Lung (tissue), 11 donors: ENCODE measurements at regions not wholly inside any gene's neighbourhood (a gene's known extent, or its start where the extent isn't known, plus 50 kb on each side); places are given as distances from the start of the nearest gene placed in this dataset.

ENCODE experiments used
- ATAC-seq: fragments of 200-7000 bp; cut with Tn5 transposase; one replicate; pipeline ENCODE4 v1.9.1; 2020; ENCODE audit warnings: moderate number of reproducible peaks; ENCODE audit not compliant: insufficient read depth, low FRiP score
- DNase-seq, 3 donors: peaks; one replicate each; pipeline ENCODE4 v3.0.0-alpha.2; 2013 to 2017
- H3K27ac ChIP-seq, 2 donors: one replicate each; pipeline ENCODE4 v1.5.1; 2013; ENCODE audit warnings: mild to moderate bottlenecking in 2 of 2, moderate library complexity in 2 of 2, control low read depth in 1 of 2, inconsistent platforms in 1 of 2, low read depth in 1 of 2, low read length in 1 of 2
- H3K27me3 ChIP-seq, 3 donors: one replicate each; pipeline ENCODE4 v1.5.1; 2013; ENCODE audit warnings: low read length in 2 of 3; ENCODE audit not compliant: control insufficient read depth in 3 of 3, insufficient read depth in 3 of 3
- H3K36me3 ChIP-seq, 4 donors: one replicate each; pipeline ENCODE4 v1.5.1; 2013; ENCODE audit warnings: low read length in 4 of 4, mild to moderate bottlenecking in 1 of 4, moderate library complexity in 1 of 4; ENCODE audit not compliant: control insufficient read depth in 4 of 4, insufficient read depth in 4 of 4
- H3K4me1 ChIP-seq, 5 donors: one replicate each; pipeline ENCODE4 v1.5.1; 2013; ENCODE audit warnings: low read length in 5 of 5, mild to moderate bottlenecking in 2 of 5, moderate library complexity in 1 of 5; ENCODE audit not compliant: control insufficient read depth in 5 of 5, insufficient read depth in 5 of 5
- H3K4me3 ChIP-seq: one replicate; pipeline ENCODE4 v1.5.1; 2013; ENCODE audit warnings: mild to moderate bottlenecking, control low read depth, moderate library complexity
- H3K9ac ChIP-seq, 2 donors: one replicate each; pipeline ENCODE4 v1.5.1; 2013; ENCODE audit warnings: low read length in 2 of 2, control low read depth in 1 of 2; ENCODE audit not compliant: insufficient read depth in 1 of 2
- H3K9me3 ChIP-seq, 4 donors: one replicate each; pipeline ENCODE4 v1.5.1; 2013; ENCODE audit warnings: low read length in 3 of 4, mild to moderate bottlenecking in 1 of 4, moderate library complexity in 1 of 4; ENCODE audit not compliant: control insufficient read depth in 4 of 4, insufficient read depth in 3 of 4
- WGBS, 2 donors: extraction: QIAGEN DNeasy Blood & Tissue Kit; methylation state at CpG; one replicate each; pipeline ENCODE4 v1.1.7; 2013; 5-methylcytosine and 5-hydroxymethylcytosine counted together
- TF ChIP-seq, protein P1 (sequence below): IDR thresholded peaks from 2 replicates; pipeline ENCODE4 v1.5.1; 2012; ENCODE audit warnings: mild to moderate bottlenecking; ENCODE audit errors: control extremely low read depth, extremely low read depth
- donor health status: control.
- donor health status: control.
- donor health status: Bipolar disorder and iron deficiency.
- donor health status: healthy.
- donor health status: DM: yes; HTN: yes; CAD: no.

DNA sequence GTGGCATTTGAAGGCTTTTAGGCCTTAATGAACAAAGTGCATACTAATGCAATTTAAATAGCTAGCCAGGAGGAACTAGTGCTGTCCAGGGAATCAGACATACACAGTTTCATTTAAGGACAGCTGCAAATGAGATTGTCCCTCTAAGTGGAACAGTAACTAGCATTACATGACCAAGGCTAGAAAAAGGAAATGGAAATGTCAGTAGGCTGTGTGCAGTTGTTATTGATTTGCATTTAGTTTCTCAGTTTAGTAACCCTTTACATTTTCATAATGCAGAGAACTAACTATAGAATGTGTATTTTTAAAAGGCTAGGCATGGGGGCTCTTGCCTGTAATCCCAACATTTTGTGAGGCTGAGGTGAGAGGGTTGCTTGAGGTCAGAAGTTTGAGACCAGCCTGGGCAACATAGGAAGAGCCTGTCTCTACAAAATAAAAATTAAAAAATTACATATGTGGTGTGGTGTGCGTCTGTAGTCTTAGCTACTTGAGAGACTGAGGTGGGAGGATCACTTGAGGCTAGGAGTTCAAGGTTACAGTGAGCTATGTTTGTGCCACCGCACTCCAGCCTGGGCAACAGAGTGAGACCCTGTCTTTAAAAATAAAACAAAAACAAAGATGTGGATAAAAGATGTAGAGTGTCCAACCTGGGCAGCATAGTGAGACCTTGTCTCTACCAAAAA, 468.0 kb downstream of the UTRN start:
- DNase-seq (no peak), ATAC-seq (no peak)
- 98 to 99% methylated on average over 2 of the region's 2 CpGs for WGBS, 2 donors
- Histone ChIP-seq H3K9me3 (no peaks in the 10 kb centered on the region), H3K4me1 (peaks cover 0 to 5% (median 0%) of the 10 kb centered on the region in 5 donors), H3K27me3 (no peaks in the 10 kb centered on the region), H3K36me3 (peaks cover 0 to 15% (median 7%) of the 10 kb centered on the region in 4 donors), H3K4me3 (no peak overlapping the region), H3K9ac (no peak overlapping the region), H3K27ac (no peak overlapping the region)
- TF ChIP-seq, protein P1, sequence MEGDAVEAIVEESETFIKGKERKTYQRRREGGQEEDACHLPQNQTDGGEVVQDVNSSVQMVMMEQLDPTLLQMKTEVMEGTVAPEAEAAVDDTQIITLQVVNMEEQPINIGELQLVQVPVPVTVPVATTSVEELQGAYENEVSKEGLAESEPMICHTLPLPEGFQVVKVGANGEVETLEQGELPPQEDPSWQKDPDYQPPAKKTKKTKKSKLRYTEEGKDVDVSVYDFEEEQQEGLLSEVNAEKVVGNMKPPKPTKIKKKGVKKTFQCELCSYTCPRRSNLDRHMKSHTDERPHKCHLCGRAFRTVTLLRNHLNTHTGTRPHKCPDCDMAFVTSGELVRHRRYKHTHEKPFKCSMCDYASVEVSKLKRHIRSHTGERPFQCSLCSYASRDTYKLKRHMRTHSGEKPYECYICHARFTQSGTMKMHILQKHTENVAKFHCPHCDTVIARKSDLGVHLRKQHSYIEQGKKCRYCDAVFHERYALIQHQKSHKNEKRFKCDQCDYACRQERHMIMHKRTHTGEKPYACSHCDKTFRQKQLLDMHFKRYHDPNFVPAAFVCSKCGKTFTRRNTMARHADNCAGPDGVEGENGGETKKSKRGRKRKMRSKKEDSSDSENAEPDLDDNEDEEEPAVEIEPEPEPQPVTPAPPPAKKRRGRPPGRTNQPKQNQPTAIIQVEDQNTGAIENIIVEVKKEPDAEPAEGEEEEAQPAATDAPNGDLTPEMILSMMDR = no peak

DNA sequence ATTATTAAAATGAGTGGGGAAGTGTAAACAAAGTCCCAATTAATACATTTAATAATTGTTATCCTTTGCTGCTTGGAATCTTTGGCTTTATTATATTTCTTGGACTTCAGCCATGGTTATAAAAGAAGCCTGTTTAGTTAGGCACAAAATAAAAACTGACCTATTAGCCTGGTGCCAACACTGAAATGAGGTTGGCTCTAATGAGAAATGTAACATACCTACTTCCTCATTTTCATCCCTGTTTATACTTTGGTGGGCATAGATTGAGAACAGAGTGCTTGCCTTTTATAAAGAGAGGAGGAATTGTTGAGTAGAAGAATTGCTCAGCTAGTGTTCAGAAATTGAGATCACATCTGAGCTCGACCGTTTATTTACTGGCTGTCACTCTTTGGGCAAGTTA, 471.3 kb downstream of the UTRN start:
- peaks cover 0 to 8% (median 4%) of the 10 kb centered on the region in 4 donors for H3K36me3 ChIP-seq
- 51 to 73% methylated on average over 2 of the region's 2 CpGs for WGBS, 2 donors
- peaks cover 0 to 5% (median 0%) of the 10 kb centered on the region in 5 donors for H3K4me1 ChIP-seq
- DNase-seq (peak in 1 of 3 donors; percentile 7), ATAC-seq (no peak)
- no peak overlapping the region for H3K9ac ChIP-seq
- no peaks in the 10 kb centered on the region for H3K9me3 ChIP-seq
- no peak overlapping the region for H3K27ac ChIP-seq
- no peaks in the 10 kb centered on the region for H3K27me3 ChIP-seq
- TF ChIP-seq, protein P1 = no peak
- no peak overlapping the region for H3K4me3 ChIP-seq

DNA sequence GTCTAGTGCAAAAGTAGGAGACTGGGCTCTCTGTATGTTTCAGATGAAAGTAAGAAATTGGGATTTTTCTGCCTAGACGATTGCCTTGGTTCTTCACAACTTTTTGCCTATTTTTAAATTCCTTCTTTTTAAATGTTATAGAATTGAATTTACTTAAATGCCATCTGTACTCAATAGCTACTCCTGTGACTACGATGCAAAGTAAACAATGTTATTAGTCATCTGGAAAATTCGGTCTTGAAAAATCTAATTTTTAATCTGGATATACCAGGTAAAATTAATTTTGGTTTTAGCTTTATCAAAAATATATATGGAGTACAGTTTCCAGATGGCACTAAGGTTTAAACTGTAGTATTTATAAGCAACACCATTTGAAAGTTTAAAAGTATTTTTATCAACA, 472.2 kb downstream of the UTRN start:
- no peak for ATAC-seq
- peaks cover 0 to 3% (median 2%) of the 10 kb centered on the region in 4 donors for H3K36me3 ChIP-seq
- H3K27ac ChIP-seq = no peak overlapping the region
- H3K4me1 ChIP-seq = peaks cover 0 to 5% (median 0%) of the 10 kb centered on the region in 5 donors
- H3K9me3 ChIP-seq = no peaks in the 10 kb centered on the region
- H3K4me3 ChIP-seq = no peak overlapping the region
- no peak overlapping the region for H3K9ac ChIP-seq
- 84 to 91% methylated on average over 3 of the region's 3 CpGs for WGBS, 2 donors
- H3K27me3 ChIP-seq = no peaks in the 10 kb centered on the region
- TF ChIP-seq, protein P1 = no peak
- DNase-seq = no peak

DNA sequence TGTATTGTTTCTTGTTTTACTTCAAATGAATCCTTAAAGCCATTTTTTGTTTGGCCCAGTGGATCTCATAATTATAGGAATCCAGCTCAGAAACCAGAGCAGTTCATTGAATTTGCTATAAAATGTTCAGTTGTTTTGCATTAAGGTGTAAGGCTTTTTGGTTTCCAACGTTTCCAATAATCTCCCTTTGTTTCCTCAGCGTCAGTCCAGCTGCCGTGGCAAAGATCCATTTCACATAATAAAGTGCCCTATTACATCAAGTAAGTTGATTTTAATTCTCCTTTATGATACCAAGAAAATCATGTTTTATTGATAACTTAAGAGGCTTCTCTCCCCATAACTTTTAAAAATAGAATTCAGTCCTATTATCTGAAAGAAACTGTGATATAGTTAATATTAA, 472.6 kb downstream of the UTRN start:
- ATAC-seq (no peak), DNase-seq (no peak)
- WGBS, 2 donors = 92 to 97% methylated on average over 3 of the region's 3 CpGs
- no peak overlapping the region for H3K9ac ChIP-seq
- H3K27me3 ChIP-seq = no peaks in the 10 kb centered on the region
- H3K36me3 ChIP-seq = peaks cover 0 to 3% (median 2%) of the 10 kb centered on the region in 4 donors
- no peak overlapping the region for H3K27ac ChIP-seq
- no peak overlapping the region for H3K4me3 ChIP-seq
- TF ChIP-seq, protein P1 = no peak
- H3K9me3 ChIP-seq = no peaks in the 10 kb centered on the region
- H3K4me1 ChIP-seq = peaks cover 0 to 5% (median 0%) of the 10 kb centered on the region in 5 donors
